ENCODE measurements at regions not wholly inside any gene's neighbourhood (a gene's known extent, or its start where the extent isn't known, plus 50 kb on each side); places are given as distances from the start of the nearest gene placed in this dataset.

DNA sequence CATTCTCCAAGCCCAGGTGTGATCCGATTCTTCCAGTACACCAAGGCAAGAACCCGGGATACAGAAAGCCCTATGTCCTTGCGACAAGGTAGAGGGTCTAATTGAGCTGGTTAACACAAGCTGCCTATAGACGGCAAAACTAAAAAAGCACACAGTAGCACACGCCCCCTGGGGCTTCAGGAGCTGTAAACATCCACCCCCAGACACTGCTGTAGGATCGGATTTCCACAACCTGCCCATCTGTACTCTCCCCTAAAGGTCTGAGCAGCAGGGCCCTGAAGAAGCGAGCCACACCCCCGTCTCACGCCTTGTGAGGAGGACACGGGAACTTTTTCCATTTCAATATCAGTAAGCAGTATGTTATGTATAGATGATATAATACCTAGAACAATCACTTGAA, 624.7 kb downstream of the BUD13 start:
- H3K4me1 ChIP-seq (ENCODE audit: control insufficient read depth, insufficient read depth, low read length) = no peaks in the 10 kb centered on the region
- ATAC-seq = no peak
- no peak overlapping the region for H3K4me3 ChIP-seq (ENCODE audit: low read depth in 2 of 2, low read length in 2 of 2)
- in situ Hi-C loops (cut with HindIII; ENCODE audit: low pct_unique_long_range_greater_than_20kb, low sequenced_read_pairs) (no loop called here), intact Hi-C loops (cut with micrococcal nuclease; ENCODE audit: unreplicated experiment) (no loop called here)
- CTCF ChIA-PET = no interaction called here
- H3K27me3 ChIP-seq (ENCODE audit: control insufficient read depth, insufficient read depth, low read length) = peaks cover 6% of the 10 kb centered on the region; the same call in 1 of the 2 replicates
- BruUV-seq (replicated peaks) = no TSS peak
- no peaks in the 10 kb centered on the region for H3K36me3 ChIP-seq (ENCODE audit: control insufficient read depth, insufficient read depth, low read length)
- POLR2A ChIA-PET = no interaction called here
- no peak for DNase-seq (ENCODE audit: low read depth, low spot score)
- H3K9me3 ChIP-seq (ENCODE audit: control insufficient read depth, insufficient read depth, low read depth, low read length) = peaks cover 10% of the 10 kb centered on the region; the same call in 1 of the 2 replicates
- no peak overlapping the region for H3K27ac ChIP-seq (ENCODE audit: low read length)
- TF ChIP-seq REST (IDR thresholded peaks at IDR 0.05; ENCODE audit: insufficient read depth in 1 of 2, low read depth in 2 of 2, low read length in 1 of 2) (no peak), SIN3A (IDR thresholded peaks at IDR 0.05; ENCODE audit: borderline replicate concordance, insufficient read depth, low read depth, low read length) (no peak), POLR2AphosphoS5 (IDR thresholded peaks at IDR 0.05; ENCODE audit: low read depth, low read length) (no peak), TCF7L2 (IDR thresholded peaks at IDR 0.05; ENCODE audit: low read depth, low read length) (no peak)
- TF ChIP-seq, protein P1, sequence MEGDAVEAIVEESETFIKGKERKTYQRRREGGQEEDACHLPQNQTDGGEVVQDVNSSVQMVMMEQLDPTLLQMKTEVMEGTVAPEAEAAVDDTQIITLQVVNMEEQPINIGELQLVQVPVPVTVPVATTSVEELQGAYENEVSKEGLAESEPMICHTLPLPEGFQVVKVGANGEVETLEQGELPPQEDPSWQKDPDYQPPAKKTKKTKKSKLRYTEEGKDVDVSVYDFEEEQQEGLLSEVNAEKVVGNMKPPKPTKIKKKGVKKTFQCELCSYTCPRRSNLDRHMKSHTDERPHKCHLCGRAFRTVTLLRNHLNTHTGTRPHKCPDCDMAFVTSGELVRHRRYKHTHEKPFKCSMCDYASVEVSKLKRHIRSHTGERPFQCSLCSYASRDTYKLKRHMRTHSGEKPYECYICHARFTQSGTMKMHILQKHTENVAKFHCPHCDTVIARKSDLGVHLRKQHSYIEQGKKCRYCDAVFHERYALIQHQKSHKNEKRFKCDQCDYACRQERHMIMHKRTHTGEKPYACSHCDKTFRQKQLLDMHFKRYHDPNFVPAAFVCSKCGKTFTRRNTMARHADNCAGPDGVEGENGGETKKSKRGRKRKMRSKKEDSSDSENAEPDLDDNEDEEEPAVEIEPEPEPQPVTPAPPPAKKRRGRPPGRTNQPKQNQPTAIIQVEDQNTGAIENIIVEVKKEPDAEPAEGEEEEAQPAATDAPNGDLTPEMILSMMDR (IDR thresholded peaks at IDR 0.05) = no peak

- ChIA-PET POLR2A (no interaction called here), CTCF (no interaction called here)
- H3K9me3 ChIP-seq (ENCODE audit: control insufficient read depth, insufficient read depth, low read depth, low read length) = no peaks in the 10 kb centered on the region
- no peak for TF ChIP-seq REST (IDR thresholded peaks at IDR 0.05; ENCODE audit: insufficient read depth in 1 of 2, low read depth in 2 of 2, low read length in 1 of 2)
- no peak for TF ChIP-seq SIN3A (IDR thresholded peaks at IDR 0.05; ENCODE audit: borderline replicate concordance, insufficient read depth, low read depth, low read length)
- TF ChIP-seq, protein P1 (IDR thresholded peaks at IDR 0.05) = peak; percentile 28; the same call in 1 of the 2 replicates
- no peak for TF ChIP-seq POLR2AphosphoS5 (IDR thresholded peaks at IDR 0.05; ENCODE audit: low read depth, low read length)
- H3K36me3 ChIP-seq (ENCODE audit: control insufficient read depth, insufficient read depth, low read length) = no peaks in the 10 kb centered on the region
- ATAC-seq (no peak), DNase-seq (ENCODE audit: low read depth, low spot score) (no peak)
- no TSS peak for BruUV-seq (replicated peaks)
- H3K4me1 ChIP-seq (ENCODE audit: control insufficient read depth, insufficient read depth, low read length) = no peaks in the 10 kb centered on the region
- H3K27me3 ChIP-seq (ENCODE audit: control insufficient read depth, insufficient read depth, low read length) = peaks cover 6% of the 10 kb centered on the region; the same call in 1 of the 2 replicates
- in situ Hi-C loops (cut with HindIII; ENCODE audit: low pct_unique_long_range_greater_than_20kb, low sequenced_read_pairs) (no loop called here), intact Hi-C loops (cut with micrococcal nuclease; ENCODE audit: unreplicated experiment) (no loop called here)
- no peak overlapping the region for H3K27ac ChIP-seq (ENCODE audit: low read length)
- H3K4me3 ChIP-seq (ENCODE audit: low read depth in 2 of 2, low read length in 2 of 2) = no peak overlapping the region
Observed at GRCh38 chr11:116145187-116145865, 627.5 kb downstream of the BUD13 start.
